ENCODE measurements at regions not wholly inside any gene's neighbourhood (a gene's known extent, or its start where the extent isn't known, plus 50 kb on each side); places are given as distances from the start of the nearest gene placed in this dataset.

GRCh38 chr6:74100719-74101287, 404.8 kb downstream of the CD109 start:
- Histone ChIP-seq H2AK5ac (ENCODE audit: low read length) (no peak overlapping the region), H3K4me3 (ENCODE audit: low read depth, low read length) (no peak overlapping the region), H4K12ac (ENCODE audit: low read depth, low read length) (no peak overlapping the region), H3K4me2 (ENCODE audit: low read length) (no peak overlapping the region), H3K27ac (ENCODE audit: low read depth, low read length) (no peak overlapping the region), H4K91ac (ENCODE audit: low read depth, low read length) (no peak overlapping the region), H3K79me2 (ENCODE audit: control insufficient read depth, insufficient read depth, low read length, poor library complexity) (no peaks in the 10 kb centered on the region), H3K14ac (ENCODE audit: low read length) (no peak overlapping the region), H3K4me1 (ENCODE audit: control insufficient read depth in 1 of 2, insufficient read depth in 2 of 2, low read length in 2 of 2) (no peaks in the 10 kb centered on the region), H3K9ac (ENCODE audit: low read length) (no peak overlapping the region), H3K23ac (ENCODE audit: low read length) (no peak overlapping the region), H3K27me3 (ENCODE audit: insufficient read depth, low read length) (no peaks in the 10 kb centered on the region), H4K8ac (ENCODE audit: low read depth, low read length) (no peak overlapping the region), H2BK5ac (ENCODE audit: low read depth, low read length, poor library complexity) (no peak overlapping the region), H2BK12ac (ENCODE audit: low read length) (no peak overlapping the region), H2AFZ (ENCODE audit: insufficient read depth, low read length, poor library complexity) (no peak overlapping the region), H3K4ac (ENCODE audit: low read depth, low read length) (no peak overlapping the region), H3K9me3 (ENCODE audit: insufficient read depth, low read depth, low read length) (no peaks in the 10 kb centered on the region), H3K18ac (ENCODE audit: low read length) (no peak overlapping the region), H3K79me1 (ENCODE audit: low read length) (no peaks in the 10 kb centered on the region), H3K36me3 (ENCODE audit: control insufficient read depth in 1 of 2, insufficient read depth in 2 of 2, low read length in 2 of 2) (no peaks in the 10 kb centered on the region), H2BK120ac (ENCODE audit: insufficient read depth, low read length, poor library complexity) (no peak overlapping the region)
- DNase-seq = no peak

DNA sequence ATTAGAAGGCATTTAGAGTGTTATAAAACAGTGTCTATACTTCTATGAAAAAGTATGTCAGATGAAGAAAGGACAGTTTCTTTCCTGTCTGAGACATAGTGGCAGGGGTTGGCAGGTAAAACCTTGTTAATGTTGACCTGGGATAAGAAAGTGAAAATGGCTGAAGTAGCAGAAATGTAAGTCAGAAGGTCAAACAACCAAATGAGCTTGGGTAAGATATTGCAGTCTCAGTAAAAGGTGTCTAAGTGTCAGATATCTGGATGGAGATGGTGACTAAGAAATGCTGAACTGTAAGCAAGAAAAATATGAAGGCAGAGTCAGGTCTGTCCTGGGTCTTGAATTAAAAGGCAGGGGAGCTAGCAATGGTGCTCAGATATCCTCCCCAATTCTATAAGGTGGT, 400.3 kb downstream of the CD109 start:
- no peak overlapping the region for H3K18ac ChIP-seq (ENCODE audit: low read length)
- no peak overlapping the region for H3K4me3 ChIP-seq (ENCODE audit: low read depth, low read length)
- H2BK12ac ChIP-seq (ENCODE audit: low read length) = no peak overlapping the region
- no peak overlapping the region for H4K8ac ChIP-seq (ENCODE audit: low read depth, low read length)
- no peak overlapping the region for H2AK5ac ChIP-seq (ENCODE audit: low read length)
- no peak overlapping the region for H2BK120ac ChIP-seq (ENCODE audit: insufficient read depth, low read length, poor library complexity)
- H3K23ac ChIP-seq (ENCODE audit: low read length) = no peak overlapping the region
- H3K79me1 ChIP-seq (ENCODE audit: low read length) = no peaks in the 10 kb centered on the region
- H4K12ac ChIP-seq (ENCODE audit: low read depth, low read length) = no peak overlapping the region
- no peak overlapping the region for H4K91ac ChIP-seq (ENCODE audit: low read depth, low read length)
- H3K4me1 ChIP-seq (ENCODE audit: control insufficient read depth in 1 of 2, insufficient read depth in 2 of 2, low read length in 2 of 2) = no peaks in the 10 kb centered on the region
- H3K4ac ChIP-seq (ENCODE audit: low read depth, low read length) = no peak overlapping the region
- H3K14ac ChIP-seq (ENCODE audit: low read length) = no peak overlapping the region
- H2AFZ ChIP-seq (ENCODE audit: insufficient read depth, low read length, poor library complexity) = no peak overlapping the region
- H3K4me2 ChIP-seq (ENCODE audit: low read length) = no peak overlapping the region
- H3K27ac ChIP-seq (ENCODE audit: low read depth, low read length) = no peak overlapping the region
- no peaks in the 10 kb centered on the region for H3K27me3 ChIP-seq (ENCODE audit: insufficient read depth, low read length)
- H3K79me2 ChIP-seq (ENCODE audit: control insufficient read depth, insufficient read depth, low read length, poor library complexity) = no peaks in the 10 kb centered on the region
- no peak overlapping the region for H3K9ac ChIP-seq (ENCODE audit: low read length)
- DNase-seq = no peak
- no peaks in the 10 kb centered on the region for H3K36me3 ChIP-seq (ENCODE audit: control insufficient read depth in 1 of 2, insufficient read depth in 2 of 2, low read length in 2 of 2)
- H3K9me3 ChIP-seq (ENCODE audit: insufficient read depth, low read depth, low read length) = no peaks in the 10 kb centered on the region
- H2BK5ac ChIP-seq (ENCODE audit: low read depth, low read length, poor library complexity) = no peak overlapping the region

DNA sequence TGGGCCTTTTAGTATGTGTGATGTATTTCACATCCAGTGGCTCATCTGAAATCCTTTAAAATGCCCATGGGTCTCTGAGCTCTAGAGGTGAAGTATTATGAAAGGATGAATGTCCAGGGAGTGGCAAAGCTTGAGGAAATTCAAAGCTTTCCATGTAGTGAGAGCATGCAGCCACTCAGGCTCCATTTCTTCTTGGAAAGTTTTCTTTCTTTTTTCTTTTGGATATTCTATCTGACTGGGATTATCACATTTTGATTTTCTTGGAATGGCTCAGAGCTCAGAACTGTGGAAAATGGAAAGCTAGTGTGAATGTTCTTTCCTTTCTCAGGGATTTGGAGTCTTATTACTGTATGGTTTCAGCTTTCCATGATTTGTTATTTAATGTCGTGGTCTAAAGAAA, 397.4 kb downstream of the CD109 start:
- no peak overlapping the region for H3K27ac ChIP-seq (ENCODE audit: low read depth, low read length)
- H3K79me1 ChIP-seq (ENCODE audit: low read length) = no peaks in the 10 kb centered on the region
- no peak overlapping the region for H3K4ac ChIP-seq (ENCODE audit: low read depth, low read length)
- no peak overlapping the region for H3K23ac ChIP-seq (ENCODE audit: low read length)
- no peak overlapping the region for H3K4me3 ChIP-seq (ENCODE audit: low read depth, low read length)
- H3K27me3 ChIP-seq (ENCODE audit: insufficient read depth, low read length) = no peaks in the 10 kb centered on the region
- H2BK12ac ChIP-seq (ENCODE audit: low read length) = no peak overlapping the region
- DNase-seq = no peak
- H3K4me2 ChIP-seq (ENCODE audit: low read length) = no peak overlapping the region
- H2BK120ac ChIP-seq (ENCODE audit: insufficient read depth, low read length, poor library complexity) = no peak overlapping the region
- H3K4me1 ChIP-seq (ENCODE audit: control insufficient read depth in 1 of 2, insufficient read depth in 2 of 2, low read length in 2 of 2) = no peaks in the 10 kb centered on the region
- H3K36me3 ChIP-seq (ENCODE audit: control insufficient read depth in 1 of 2, insufficient read depth in 2 of 2, low read length in 2 of 2) = no peaks in the 10 kb centered on the region
- H3K18ac ChIP-seq (ENCODE audit: low read length) = no peak overlapping the region
- no CpG with 5 or more reads among the region's 1 CpG for WGBS (ENCODE audit: extremely low coverage, insufficient coverage, insufficient read length)
- no peak overlapping the region for H2BK5ac ChIP-seq (ENCODE audit: low read depth, low read length, poor library complexity)
- H2AK5ac ChIP-seq (ENCODE audit: low read length) = no peak overlapping the region
- no peak overlapping the region for H4K91ac ChIP-seq (ENCODE audit: low read depth, low read length)
- no peak overlapping the region for H2AFZ ChIP-seq (ENCODE audit: insufficient read depth, low read length, poor library complexity)
- no peak overlapping the region for H3K9ac ChIP-seq (ENCODE audit: low read length)
- no peaks in the 10 kb centered on the region for H3K79me2 ChIP-seq (ENCODE audit: control insufficient read depth, insufficient read depth, low read length, poor library complexity)
- no peaks in the 10 kb centered on the region for H3K9me3 ChIP-seq (ENCODE audit: insufficient read depth, low read depth, low read length)
- no peak overlapping the region for H4K8ac ChIP-seq (ENCODE audit: low read depth, low read length)
- no peak overlapping the region for H3K14ac ChIP-seq (ENCODE audit: low read length)
- H4K12ac ChIP-seq (ENCODE audit: low read depth, low read length) = no peak overlapping the region

DNA sequence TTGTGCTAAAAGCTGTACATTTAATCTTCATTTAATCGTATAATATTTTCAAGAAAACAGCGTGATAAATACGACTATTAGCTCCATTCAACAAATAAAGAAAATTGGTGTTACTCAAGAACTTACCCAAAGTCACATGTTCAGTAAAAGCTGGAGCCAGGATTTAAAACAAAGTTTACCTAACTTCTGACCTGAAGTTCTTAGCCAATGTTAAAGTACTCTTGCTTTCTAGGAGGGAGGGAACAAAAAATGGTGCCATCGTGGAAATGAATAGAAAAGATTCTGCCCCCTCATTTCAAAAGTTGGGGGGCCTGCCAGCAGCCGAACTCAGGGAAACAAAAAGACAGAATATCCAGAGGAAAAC, 395.8 kb downstream of the CD109 start:
- Histone ChIP-seq H3K14ac (ENCODE audit: low read length) (no peak overlapping the region), H2AK5ac (ENCODE audit: low read length) (no peak overlapping the region), H4K91ac (ENCODE audit: low read depth, low read length) (no peak overlapping the region), H3K27me3 (ENCODE audit: insufficient read depth, low read length) (no peaks in the 10 kb centered on the region), H2BK5ac (ENCODE audit: low read depth, low read length, poor library complexity) (no peak overlapping the region), H3K4me1 (ENCODE audit: control insufficient read depth in 1 of 2, insufficient read depth in 2 of 2, low read length in 2 of 2) (no peaks in the 10 kb centered on the region), H3K18ac (ENCODE audit: low read length) (no peak overlapping the region), H2BK12ac (ENCODE audit: low read length) (no peak overlapping the region), H3K9ac (ENCODE audit: low read length) (no peak overlapping the region), H3K4ac (ENCODE audit: low read depth, low read length) (no peak overlapping the region), H2AFZ (ENCODE audit: insufficient read depth, low read length, poor library complexity) (no peak overlapping the region), H3K4me3 (ENCODE audit: low read depth, low read length) (no peak overlapping the region), H3K79me2 (ENCODE audit: control insufficient read depth, insufficient read depth, low read length, poor library complexity) (no peaks in the 10 kb centered on the region), H3K36me3 (ENCODE audit: control insufficient read depth in 1 of 2, insufficient read depth in 2 of 2, low read length in 2 of 2) (no peaks in the 10 kb centered on the region), H2BK120ac (ENCODE audit: insufficient read depth, low read length, poor library complexity) (no peak overlapping the region), H3K27ac (ENCODE audit: low read depth, low read length) (no peak overlapping the region), H3K4me2 (ENCODE audit: low read length) (no peak overlapping the region), H3K23ac (ENCODE audit: low read length) (no peak overlapping the region), H3K79me1 (ENCODE audit: low read length) (no peaks in the 10 kb centered on the region), H4K8ac (ENCODE audit: low read depth, low read length) (no peak overlapping the region), H4K12ac (ENCODE audit: low read depth, low read length) (no peak overlapping the region), H3K9me3 (ENCODE audit: insufficient read depth, low read depth, low read length) (no peaks in the 10 kb centered on the region)
- no CpG with 5 or more reads among the region's 5 CpGs for WGBS (ENCODE audit: extremely low coverage, insufficient coverage, insufficient read length)
- DNase-seq = no peak
